ENCODE measurements at regions not wholly inside any gene's neighbourhood (a gene's known extent, or its start where the extent isn't known, plus 50 kb on each side); places are given as distances from the start of the nearest gene placed in this dataset.
"Not testable (repeated sequence)": the region's sequence is repeated elsewhere in the genome, so short reads cannot be mapped to it uniquely, and the experiment has no call there.

DNA sequence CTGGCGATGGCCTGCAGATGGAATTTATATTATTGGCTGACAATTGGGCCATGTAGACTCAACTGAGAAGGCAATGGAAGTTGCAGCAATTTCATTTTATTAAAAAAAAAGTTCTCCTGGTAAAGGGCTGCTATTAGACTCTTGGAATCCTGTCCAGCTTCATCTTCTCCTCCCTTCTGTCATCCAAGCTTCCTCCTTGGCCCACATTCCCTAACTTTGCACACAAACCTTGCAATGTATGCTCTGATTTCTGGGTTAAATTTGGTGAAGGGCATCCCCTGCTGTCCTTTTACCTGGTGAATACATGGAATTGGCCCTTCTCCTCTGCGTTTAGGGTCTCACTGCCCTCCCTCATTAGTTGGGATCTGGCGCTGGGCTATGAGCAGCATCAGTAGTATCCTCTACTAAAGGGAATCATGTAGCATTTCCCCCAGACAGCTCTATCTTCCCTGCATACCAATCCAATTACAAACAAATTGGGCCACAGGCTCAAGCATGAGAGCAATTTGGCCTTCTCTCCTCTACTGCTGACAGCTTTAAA lies 336.9 kb downstream of the BMP4 start:
- no peak overlapping the region for H3K9ac ChIP-seq (ENCODE audit: control insufficient read depth, extremely low read depth, insufficient read depth, low read length)
- FAIRE-seq (no peak), DNase-seq (ENCODE audit: low read depth, low spot score) (no peak)
- no peak overlapping the region for H2AFZ ChIP-seq (ENCODE audit: control insufficient read depth, low read length)
- no peaks in the 10 kb centered on the region for H3K79me2 ChIP-seq (ENCODE audit: control insufficient read depth, insufficient read depth, low read length)
- no peak overlapping the region for H3K4me3 ChIP-seq (ENCODE audit: control insufficient read depth in 2 of 3, extremely low read depth in 1 of 3, insufficient read depth in 2 of 3, low read depth in 1 of 3, low read length in 3 of 3)
- no peaks in the 10 kb centered on the region for H3K9me3 ChIP-seq (ENCODE audit: control insufficient read depth, low read depth, low read length)
- H3K27me3 ChIP-seq (ENCODE audit: control insufficient read depth, extremely low read depth, insufficient read depth, low read length): no peaks in the 10 kb centered on the region
- H3K36me3 ChIP-seq (ENCODE audit: control insufficient read depth in 2 of 2, extremely low read depth in 1 of 2, insufficient read depth in 2 of 2, low read length in 2 of 2): no peaks in the 10 kb centered on the region
- no peaks in the 10 kb centered on the region for H4K20me1 ChIP-seq (ENCODE audit: control insufficient read depth, extremely low read depth, insufficient read depth, low read length)
- H3K4me2 ChIP-seq (ENCODE audit: control insufficient read depth, extremely low read depth, insufficient read depth, low read depth, low read length): no peak overlapping the region
- H3K27ac ChIP-seq (ENCODE audit: control insufficient read depth, insufficient read depth, low read length): no peak overlapping the region
- dilution Hi-C loops (cut with MboI; ENCODE audit: extremely low pct_ligation_motif_present, low sequenced_read_pairs): no loop called here
- TF ChIP-seq EZH2 (IDR thresholded peaks at IDR 0.05; ENCODE audit: low read length): no peak
- TF ChIP-seq, protein P1, sequence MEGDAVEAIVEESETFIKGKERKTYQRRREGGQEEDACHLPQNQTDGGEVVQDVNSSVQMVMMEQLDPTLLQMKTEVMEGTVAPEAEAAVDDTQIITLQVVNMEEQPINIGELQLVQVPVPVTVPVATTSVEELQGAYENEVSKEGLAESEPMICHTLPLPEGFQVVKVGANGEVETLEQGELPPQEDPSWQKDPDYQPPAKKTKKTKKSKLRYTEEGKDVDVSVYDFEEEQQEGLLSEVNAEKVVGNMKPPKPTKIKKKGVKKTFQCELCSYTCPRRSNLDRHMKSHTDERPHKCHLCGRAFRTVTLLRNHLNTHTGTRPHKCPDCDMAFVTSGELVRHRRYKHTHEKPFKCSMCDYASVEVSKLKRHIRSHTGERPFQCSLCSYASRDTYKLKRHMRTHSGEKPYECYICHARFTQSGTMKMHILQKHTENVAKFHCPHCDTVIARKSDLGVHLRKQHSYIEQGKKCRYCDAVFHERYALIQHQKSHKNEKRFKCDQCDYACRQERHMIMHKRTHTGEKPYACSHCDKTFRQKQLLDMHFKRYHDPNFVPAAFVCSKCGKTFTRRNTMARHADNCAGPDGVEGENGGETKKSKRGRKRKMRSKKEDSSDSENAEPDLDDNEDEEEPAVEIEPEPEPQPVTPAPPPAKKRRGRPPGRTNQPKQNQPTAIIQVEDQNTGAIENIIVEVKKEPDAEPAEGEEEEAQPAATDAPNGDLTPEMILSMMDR (optimal IDR thresholded peaks at IDR 0.05 in 1 of 3, IDR thresholded peaks at IDR 0.05 in 1 of 3, conservative IDR thresholded peaks at IDR 0.05 in 1 of 3; ENCODE audit: extremely low read depth in 1 of 3, insufficient read depth in 2 of 3, low read length in 3 of 3): no peak
- no peaks in the 10 kb centered on the region for H3K4me1 ChIP-seq (ENCODE audit: control insufficient read depth, extremely low read depth, insufficient read depth, low read length)
- H3K9me1 ChIP-seq (ENCODE audit: control insufficient read depth, extremely low read depth, insufficient read depth, low read length): no peaks in the 10 kb centered on the region

DNA sequence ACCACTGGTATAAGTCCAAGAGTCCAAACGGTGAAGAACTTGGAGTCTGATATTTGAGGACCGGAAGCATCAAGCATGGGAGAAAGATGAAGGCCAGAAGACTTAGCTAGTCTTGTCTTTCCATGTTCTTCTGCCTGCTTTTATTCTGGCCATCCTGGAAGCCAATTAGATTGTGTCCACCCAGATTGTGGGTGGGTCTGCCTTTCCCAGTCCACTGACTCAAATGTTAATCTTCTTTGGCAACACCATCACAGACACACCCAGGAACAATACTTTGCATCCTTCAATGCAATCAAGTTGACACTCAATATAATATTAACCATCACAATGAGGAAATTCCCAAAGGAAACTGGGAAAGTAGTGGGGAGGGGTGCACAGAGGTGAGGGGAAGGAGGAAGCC lies 340.1 kb downstream of the BMP4 start:
- H2AFZ ChIP-seq (ENCODE audit: control insufficient read depth, low read length); H3K79me2 ChIP-seq (ENCODE audit: control insufficient read depth, insufficient read depth, low read length); H3K4me1 ChIP-seq (ENCODE audit: control insufficient read depth, extremely low read depth, insufficient read depth, low read length); FAIRE-seq; dilution Hi-C loops (cut with MboI; ENCODE audit: extremely low pct_ligation_motif_present, low sequenced_read_pairs); H3K9me3 ChIP-seq (ENCODE audit: control insufficient read depth, low read depth, low read length); H3K9ac ChIP-seq (ENCODE audit: control insufficient read depth, extremely low read depth, insufficient read depth, low read length); H3K27me3 ChIP-seq (ENCODE audit: control insufficient read depth, extremely low read depth, insufficient read depth, low read length); H4K20me1 ChIP-seq (ENCODE audit: control insufficient read depth, extremely low read depth, insufficient read depth, low read length); H3K27ac ChIP-seq (ENCODE audit: control insufficient read depth, insufficient read depth, low read length); H3K4me3 ChIP-seq (ENCODE audit: control insufficient read depth in 2 of 3, extremely low read depth in 1 of 3, insufficient read depth in 2 of 3, low read depth in 1 of 3, low read length in 3 of 3); H3K9me1 ChIP-seq (ENCODE audit: control insufficient read depth, extremely low read depth, insufficient read depth, low read length); H3K36me3 ChIP-seq (ENCODE audit: control insufficient read depth in 2 of 2, extremely low read depth in 1 of 2, insufficient read depth in 2 of 2, low read length in 2 of 2); H3K4me2 ChIP-seq (ENCODE audit: control insufficient read depth, extremely low read depth, insufficient read depth, low read depth, low read length); DNase-seq (ENCODE audit: low read depth, low spot score): not testable (repeated sequence)

DNA sequence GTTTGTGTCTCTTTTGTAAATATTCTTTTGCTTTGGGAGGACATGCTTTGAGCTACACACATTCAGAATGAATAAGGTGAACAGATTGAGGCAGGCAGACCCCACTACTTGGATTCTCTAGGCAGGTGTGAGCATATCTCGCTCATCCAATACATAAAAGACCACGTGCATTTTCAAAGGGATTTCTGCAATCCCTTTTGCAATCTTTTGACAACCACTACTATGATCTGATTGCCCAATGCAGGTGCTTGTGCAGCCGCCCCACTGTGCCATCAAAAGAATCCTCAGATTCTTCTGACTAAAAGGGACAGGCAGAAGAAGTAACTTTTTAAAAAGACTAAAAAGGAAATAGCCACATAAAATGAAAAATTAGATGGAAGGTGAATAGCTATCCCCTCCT lies 341.4 kb downstream of the BMP4 start:
- no peak overlapping the region for H3K4me3 ChIP-seq (ENCODE audit: control insufficient read depth in 2 of 3, extremely low read depth in 1 of 3, insufficient read depth in 2 of 3, low read depth in 1 of 3, low read length in 3 of 3)
- H2AFZ ChIP-seq (ENCODE audit: control insufficient read depth, low read length): no peak overlapping the region
- no peak overlapping the region for H3K27ac ChIP-seq (ENCODE audit: control insufficient read depth, insufficient read depth, low read length)
- FAIRE-seq: no peak
- no peaks in the 10 kb centered on the region for H3K4me1 ChIP-seq (ENCODE audit: control insufficient read depth, extremely low read depth, insufficient read depth, low read length)
- no peaks in the 10 kb centered on the region for H3K79me2 ChIP-seq (ENCODE audit: control insufficient read depth, insufficient read depth, low read length)
- no peak for DNase-seq (ENCODE audit: low read depth, low spot score)
- no peak overlapping the region for H3K4me2 ChIP-seq (ENCODE audit: control insufficient read depth, extremely low read depth, insufficient read depth, low read depth, low read length)
- H3K36me3 ChIP-seq (ENCODE audit: control insufficient read depth in 2 of 2, extremely low read depth in 1 of 2, insufficient read depth in 2 of 2, low read length in 2 of 2): no peaks in the 10 kb centered on the region
- no peak overlapping the region for H3K9ac ChIP-seq (ENCODE audit: control insufficient read depth, extremely low read depth, insufficient read depth, low read length)
- H3K9me1 ChIP-seq (ENCODE audit: control insufficient read depth, extremely low read depth, insufficient read depth, low read length): no peaks in the 10 kb centered on the region
- H3K9me3 ChIP-seq (ENCODE audit: control insufficient read depth, low read depth, low read length): no peaks in the 10 kb centered on the region
- dilution Hi-C loops (cut with MboI; ENCODE audit: extremely low pct_ligation_motif_present, low sequenced_read_pairs): no loop called here
- no peaks in the 10 kb centered on the region for H4K20me1 ChIP-seq (ENCODE audit: control insufficient read depth, extremely low read depth, insufficient read depth, low read length)
- no peaks in the 10 kb centered on the region for H3K27me3 ChIP-seq (ENCODE audit: control insufficient read depth, extremely low read depth, insufficient read depth, low read length)
- TF ChIP-seq, protein P1 (optimal IDR thresholded peaks at IDR 0.05 in 1 of 3, IDR thresholded peaks at IDR 0.05 in 1 of 3, conservative IDR thresholded peaks at IDR 0.05 in 1 of 3; ENCODE audit: extremely low read depth in 1 of 3, insufficient read depth in 2 of 3, low read length in 3 of 3): no peak
- no peak for TF ChIP-seq EZH2 (IDR thresholded peaks at IDR 0.05; ENCODE audit: low read length)

All from keratinocyte (primary cell).